ENCODE measurements at regions not wholly inside any gene's neighbourhood (a gene's known extent, or its start where the extent isn't known, plus 50 kb on each side); places are given as distances from the start of the nearest gene placed in this dataset.
"Not testable (repeated sequence)": the region's sequence is repeated elsewhere in the genome, so short reads cannot be mapped to it uniquely, and the experiment has no call there.

DNA sequence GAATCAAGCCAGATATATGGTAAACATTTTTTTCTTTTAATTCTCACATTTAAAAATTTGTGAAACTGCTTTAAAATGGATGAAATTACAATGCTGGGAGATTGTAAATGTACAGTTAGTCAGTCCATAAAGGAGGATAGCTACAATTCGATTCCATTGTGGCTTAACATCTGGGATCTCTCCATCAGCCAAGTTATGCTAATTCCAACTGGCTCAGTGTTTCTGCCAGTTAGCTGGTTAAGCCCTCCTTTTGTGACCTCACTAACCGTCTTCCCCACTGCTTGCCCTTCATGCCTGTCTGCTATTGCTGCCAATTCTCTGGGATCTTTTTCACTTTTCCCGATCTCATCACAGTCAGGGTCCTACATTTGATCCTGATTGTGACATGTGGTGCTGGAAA lies 1347.6 kb downstream of the CDH11 start:
- DNase-seq: no peak
- TF ChIP-seq, protein P1, sequence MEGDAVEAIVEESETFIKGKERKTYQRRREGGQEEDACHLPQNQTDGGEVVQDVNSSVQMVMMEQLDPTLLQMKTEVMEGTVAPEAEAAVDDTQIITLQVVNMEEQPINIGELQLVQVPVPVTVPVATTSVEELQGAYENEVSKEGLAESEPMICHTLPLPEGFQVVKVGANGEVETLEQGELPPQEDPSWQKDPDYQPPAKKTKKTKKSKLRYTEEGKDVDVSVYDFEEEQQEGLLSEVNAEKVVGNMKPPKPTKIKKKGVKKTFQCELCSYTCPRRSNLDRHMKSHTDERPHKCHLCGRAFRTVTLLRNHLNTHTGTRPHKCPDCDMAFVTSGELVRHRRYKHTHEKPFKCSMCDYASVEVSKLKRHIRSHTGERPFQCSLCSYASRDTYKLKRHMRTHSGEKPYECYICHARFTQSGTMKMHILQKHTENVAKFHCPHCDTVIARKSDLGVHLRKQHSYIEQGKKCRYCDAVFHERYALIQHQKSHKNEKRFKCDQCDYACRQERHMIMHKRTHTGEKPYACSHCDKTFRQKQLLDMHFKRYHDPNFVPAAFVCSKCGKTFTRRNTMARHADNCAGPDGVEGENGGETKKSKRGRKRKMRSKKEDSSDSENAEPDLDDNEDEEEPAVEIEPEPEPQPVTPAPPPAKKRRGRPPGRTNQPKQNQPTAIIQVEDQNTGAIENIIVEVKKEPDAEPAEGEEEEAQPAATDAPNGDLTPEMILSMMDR (IDR thresholded peaks at IDR 0.05): no peak
- TF ChIP-seq POLR2A (IDR thresholded peaks at IDR 0.05): no peak
- no peaks in the 10 kb centered on the region for H3K27me3 ChIP-seq

DNA sequence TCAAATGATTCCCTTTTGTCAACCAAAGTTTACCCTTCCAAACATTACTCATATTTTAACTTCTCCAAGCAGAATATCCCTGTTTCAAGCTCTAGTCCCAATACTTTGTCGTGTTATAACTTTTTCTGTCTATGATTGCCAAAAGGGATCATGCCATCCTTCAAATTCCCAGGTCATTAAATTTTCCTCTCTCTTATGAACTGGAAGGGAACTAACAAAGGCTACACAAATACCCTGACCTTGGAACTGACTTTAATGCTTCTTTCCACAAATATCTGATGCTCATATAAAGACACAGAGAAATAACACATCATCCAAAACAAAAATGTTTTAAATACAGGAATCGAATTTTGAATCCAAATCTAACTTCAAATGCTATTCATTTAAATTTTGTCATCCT lies 1352.7 kb downstream of the CDH11 start:
- 54 to 57% methylated on average over 2 of the region's 2 CpGs for WGBS, 2 donors
- no peaks in the 10 kb centered on the region for H3K4me1 ChIP-seq
- intact Hi-C loops (cut with DNase I; ENCODE audit: low total_unique reads): no loop called here
- no peak overlapping the region for H3K27ac ChIP-seq
- H3K27me3 ChIP-seq: no peaks in the 10 kb centered on the region
- no peaks in the 10 kb centered on the region for H3K36me3 ChIP-seq (ENCODE audit: low read depth, missing control alignments)
- no peaks in the 10 kb centered on the region for H3K9me3 ChIP-seq
- TF ChIP-seq POLR2A (IDR thresholded peaks at IDR 0.05): no peak
- TF ChIP-seq, protein P1 (IDR thresholded peaks at IDR 0.05): no peak
- DNase-seq: no peak
- no peak overlapping the region for H3K4me3 ChIP-seq

More for the DNA sequence above, 1347.6 kb downstream of the CDH11 start:
- WGBS, 2 donors: 86 to 95% methylated on average over 3 of the region's 3 CpGs
- Histone ChIP-seq H3K4me3 (no peak overlapping the region), H3K4me1 (no peaks in the 10 kb centered on the region), H3K9me3 (no peaks in the 10 kb centered on the region), H3K27ac (no peak overlapping the region), H3K36me3 (ENCODE audit: low read depth, missing control alignments) (no peaks in the 10 kb centered on the region)
- intact Hi-C loops (cut with DNase I; ENCODE audit: low total_unique reads): no loop called here

DNA sequence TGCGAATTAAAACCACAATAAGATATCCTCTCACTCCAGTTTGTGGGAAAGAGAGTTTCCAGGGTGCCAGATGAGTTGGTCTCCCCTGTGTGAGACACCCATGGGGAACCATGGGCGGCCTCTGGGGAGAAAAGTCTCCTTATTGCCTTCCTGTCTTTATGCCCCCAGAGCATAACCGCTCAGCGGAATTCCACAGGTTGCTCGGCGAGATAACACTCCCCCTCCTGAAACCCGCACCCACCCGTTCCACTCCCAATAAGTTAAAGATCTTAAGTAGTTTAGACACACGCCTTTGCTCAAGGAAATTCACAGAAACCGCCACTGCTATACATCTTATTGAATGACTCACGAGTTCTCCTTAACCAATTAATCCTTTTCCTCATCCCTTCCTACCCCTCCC lies 1361.6 kb downstream of the CDH11 start:
- 66 to 73% methylated on average over 11 of the region's 11 CpGs for WGBS, 2 donors
- H3K4me1 ChIP-seq; H3K36me3 ChIP-seq (ENCODE audit: low read depth, missing control alignments); H3K4me3 ChIP-seq; DNase-seq; H3K9me3 ChIP-seq; H3K27me3 ChIP-seq; H3K27ac ChIP-seq; intact Hi-C loops (cut with DNase I; ENCODE audit: low total_unique reads): not testable (repeated sequence)

DNA sequence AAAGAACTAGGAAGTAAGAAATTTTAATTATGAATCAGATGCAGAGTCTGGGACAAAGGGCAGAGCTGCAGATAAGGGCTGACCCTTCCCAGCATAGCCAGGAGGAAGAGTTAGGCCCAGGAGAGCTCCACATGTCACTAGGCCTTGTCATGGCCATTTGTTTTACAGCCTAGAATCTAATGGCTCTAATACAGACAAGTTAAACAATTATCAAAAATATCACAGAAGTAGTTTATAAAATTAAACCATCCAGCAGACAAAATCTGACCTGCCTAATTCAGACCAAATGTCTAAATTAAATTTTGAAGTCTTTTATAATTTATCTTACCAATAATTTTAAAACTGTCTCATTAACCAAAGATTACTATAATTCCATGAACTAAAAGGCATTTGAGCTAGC lies 1369.5 kb downstream of the CDH11 start:
- TF ChIP-seq, protein P1 (IDR thresholded peaks at IDR 0.05): no peak
- no peak for TF ChIP-seq POLR2A (IDR thresholded peaks at IDR 0.05)
- Histone ChIP-seq H3K9me3 (no peaks in the 10 kb centered on the region), H3K27ac (no peak overlapping the region), H3K27me3 (no peaks in the 10 kb centered on the region), H3K4me3 (no peak overlapping the region), H3K36me3 (ENCODE audit: low read depth, missing control alignments) (no peaks in the 10 kb centered on the region), H3K4me1 (no peaks in the 10 kb centered on the region)
- DNase-seq: no peak
- intact Hi-C loops (cut with DNase I; ENCODE audit: low total_unique reads): no loop called here

DNA sequence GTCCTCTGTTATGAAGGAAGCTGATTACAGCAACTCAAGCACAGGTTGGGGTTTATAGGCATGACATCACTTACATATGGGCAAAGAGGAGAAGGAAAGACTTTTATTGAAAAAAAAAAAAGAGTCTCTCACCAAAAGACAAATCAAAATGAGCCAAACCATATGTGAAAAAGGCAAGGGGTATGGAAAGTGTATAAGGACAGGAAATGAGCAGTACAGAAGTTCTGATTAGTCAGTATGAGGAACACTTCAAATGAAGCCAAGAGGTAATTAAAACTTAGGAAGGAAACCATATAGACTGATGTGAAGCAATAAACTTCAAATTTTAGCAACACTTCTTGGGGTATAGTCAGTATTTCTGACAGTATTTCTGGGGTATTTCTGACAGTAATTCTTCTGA lies 1372.6 kb downstream of the CDH11 start:
- no peak for DNase-seq
- TF ChIP-seq, protein P1 (IDR thresholded peaks at IDR 0.05): no peak
- TF ChIP-seq POLR2A (IDR thresholded peaks at IDR 0.05): no peak
- H3K36me3 ChIP-seq (ENCODE audit: low read depth, missing control alignments): no peaks in the 10 kb centered on the region
- no peaks in the 10 kb centered on the region for H3K27me3 ChIP-seq
- no peak overlapping the region for H3K4me3 ChIP-seq
- intact Hi-C loops (cut with DNase I; ENCODE audit: low total_unique reads): no loop called here
- H3K4me1 ChIP-seq: no peaks in the 10 kb centered on the region
- H3K9me3 ChIP-seq: no peaks in the 10 kb centered on the region
- H3K27ac ChIP-seq: no peak overlapping the region

All from testis (tissue), 2 donors.